ENCODE measurements at regions not wholly inside any gene's neighbourhood (a gene's known extent, or its start where the extent isn't known, plus 50 kb on each side); places are given as distances from the start of the nearest gene placed in this dataset.

DNA sequence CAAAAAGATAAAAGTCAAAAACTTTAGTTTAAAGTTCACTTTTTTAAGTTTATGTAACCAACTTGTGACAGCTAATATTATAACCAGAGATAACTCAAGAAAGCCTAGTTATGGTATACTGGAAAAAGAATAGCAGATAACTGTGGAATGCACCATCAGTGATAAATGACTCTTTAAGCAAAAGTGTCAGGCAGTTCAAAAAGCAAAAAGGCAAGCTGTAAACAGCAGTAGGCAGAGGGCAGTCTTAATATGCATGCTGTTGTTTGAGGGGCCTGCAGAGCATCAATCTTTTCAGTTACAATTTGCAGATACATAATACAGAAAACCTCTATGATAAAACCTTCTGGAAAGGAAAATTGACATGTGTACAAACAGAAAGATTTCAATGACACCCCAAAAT lies 81.8 kb upstream of the JADE1 start:
- Histone ChIP-seq H3K27me3 (ENCODE audit: insufficient read depth, low read length, poor library complexity, severe bottlenecking) (no peaks in the 10 kb centered on the region), H3K9me3 (ENCODE audit: insufficient read depth, low read depth, low read length) (no peaks in the 10 kb centered on the region), H3K9ac (ENCODE audit: low read depth, low read length, poor library complexity, severe bottlenecking) (no peak overlapping the region), H4K20me1 (ENCODE audit: insufficient read depth, low read length, poor library complexity, severe bottlenecking) (no peaks in the 10 kb centered on the region), H3K4me1 (ENCODE audit: insufficient read depth, low read length, poor library complexity, severe bottlenecking) (no peaks in the 10 kb centered on the region), H3K4me3 (ENCODE audit: low read length, poor library complexity, severe bottlenecking) (no peak overlapping the region), H3K36me3 (ENCODE audit: insufficient read depth, low read length) (no peaks in the 10 kb centered on the region), H2AFZ (ENCODE audit: low read length) (no peak overlapping the region), H3K79me2 (ENCODE audit: insufficient read depth, low read length) (no peaks in the 10 kb centered on the region), H3F3A (ENCODE audit: low read depth) (no peaks in the 10 kb centered on the region), H3K9me2 (replicated peaks; ENCODE audit: low read depth, low read length) (no peaks in the 10 kb centered on the region), H3K4me2 (ENCODE audit: low read depth, low read length, poor library complexity, severe bottlenecking) (no peak overlapping the region)
- TF ChIP-seq, protein P1, sequence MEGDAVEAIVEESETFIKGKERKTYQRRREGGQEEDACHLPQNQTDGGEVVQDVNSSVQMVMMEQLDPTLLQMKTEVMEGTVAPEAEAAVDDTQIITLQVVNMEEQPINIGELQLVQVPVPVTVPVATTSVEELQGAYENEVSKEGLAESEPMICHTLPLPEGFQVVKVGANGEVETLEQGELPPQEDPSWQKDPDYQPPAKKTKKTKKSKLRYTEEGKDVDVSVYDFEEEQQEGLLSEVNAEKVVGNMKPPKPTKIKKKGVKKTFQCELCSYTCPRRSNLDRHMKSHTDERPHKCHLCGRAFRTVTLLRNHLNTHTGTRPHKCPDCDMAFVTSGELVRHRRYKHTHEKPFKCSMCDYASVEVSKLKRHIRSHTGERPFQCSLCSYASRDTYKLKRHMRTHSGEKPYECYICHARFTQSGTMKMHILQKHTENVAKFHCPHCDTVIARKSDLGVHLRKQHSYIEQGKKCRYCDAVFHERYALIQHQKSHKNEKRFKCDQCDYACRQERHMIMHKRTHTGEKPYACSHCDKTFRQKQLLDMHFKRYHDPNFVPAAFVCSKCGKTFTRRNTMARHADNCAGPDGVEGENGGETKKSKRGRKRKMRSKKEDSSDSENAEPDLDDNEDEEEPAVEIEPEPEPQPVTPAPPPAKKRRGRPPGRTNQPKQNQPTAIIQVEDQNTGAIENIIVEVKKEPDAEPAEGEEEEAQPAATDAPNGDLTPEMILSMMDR (conservative IDR thresholded peaks at IDR 0.05; ENCODE audit: low read length): no peak
- TF ChIP-seq EZH2phosphoT487 (IDR thresholded peaks at IDR 0.05; ENCODE audit: borderline replicate concordance): no peak

GRCh38 chr4:128725405-128726055 lies 84.0 kb upstream of the JADE1 start:
- Histone ChIP-seq H3K4me2 (ENCODE audit: low read depth, low read length, poor library complexity, severe bottlenecking) (no peak overlapping the region), H3K4me1 (ENCODE audit: insufficient read depth, low read length, poor library complexity, severe bottlenecking) (no peaks in the 10 kb centered on the region)

DNA sequence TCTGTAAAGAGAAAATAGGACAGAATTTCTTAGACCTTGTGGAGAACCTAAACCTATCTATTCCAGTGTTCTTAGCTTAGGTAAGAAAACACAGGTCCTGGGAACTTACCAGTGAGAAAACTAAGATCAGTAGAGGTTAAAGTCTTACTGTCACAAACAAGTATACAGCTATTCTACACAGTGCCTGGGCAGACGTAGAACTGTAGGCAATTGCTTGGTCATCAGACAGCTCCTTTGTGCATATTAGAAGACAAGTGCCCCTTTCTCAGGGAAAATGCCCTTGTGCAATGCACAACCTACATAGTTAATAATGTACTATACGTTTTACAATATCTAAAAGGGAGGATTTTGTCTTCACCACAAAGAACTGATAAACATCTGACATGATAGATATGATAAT lies 86.6 kb upstream of the JADE1 start:
- H3K4me2 ChIP-seq (ENCODE audit: low read depth, low read length, poor library complexity, severe bottlenecking): no peak overlapping the region

More at GRCh38 chr4:128725405-128726055, 84.0 kb upstream of the JADE1 start:
- Histone ChIP-seq H3K9me3 (ENCODE audit: insufficient read depth, low read depth, low read length) (no peaks in the 10 kb centered on the region), H3K36me3 (ENCODE audit: insufficient read depth, low read length) (no peaks in the 10 kb centered on the region), H3F3A (ENCODE audit: low read depth) (no peaks in the 10 kb centered on the region), H3K27me3 (ENCODE audit: insufficient read depth, low read length, poor library complexity, severe bottlenecking) (no peaks in the 10 kb centered on the region), H3K4me3 (ENCODE audit: low read length, poor library complexity, severe bottlenecking) (no peak overlapping the region), H2AFZ (ENCODE audit: low read length) (no peak overlapping the region), H3K79me2 (ENCODE audit: insufficient read depth, low read length) (no peaks in the 10 kb centered on the region), H4K20me1 (ENCODE audit: insufficient read depth, low read length, poor library complexity, severe bottlenecking) (no peaks in the 10 kb centered on the region), H3K9me2 (replicated peaks; ENCODE audit: low read depth, low read length) (no peaks in the 10 kb centered on the region), H3K9ac (ENCODE audit: low read depth, low read length, poor library complexity, severe bottlenecking) (no peak overlapping the region)
- no peak for TF ChIP-seq EZH2phosphoT487 (IDR thresholded peaks at IDR 0.05; ENCODE audit: borderline replicate concordance)
- TF ChIP-seq, protein P1 (conservative IDR thresholded peaks at IDR 0.05; ENCODE audit: low read length): no peak

More for the DNA sequence above, 86.6 kb upstream of the JADE1 start:
- Histone ChIP-seq H3K9me3 (ENCODE audit: insufficient read depth, low read depth, low read length) (no peaks in the 10 kb centered on the region), H3K27me3 (ENCODE audit: insufficient read depth, low read length, poor library complexity, severe bottlenecking) (no peaks in the 10 kb centered on the region), H3K79me2 (ENCODE audit: insufficient read depth, low read length) (no peaks in the 10 kb centered on the region), H3K9me2 (replicated peaks; ENCODE audit: low read depth, low read length) (no peaks in the 10 kb centered on the region), H3K4me1 (ENCODE audit: insufficient read depth, low read length, poor library complexity, severe bottlenecking) (no peaks in the 10 kb centered on the region), H3K4me3 (ENCODE audit: low read length, poor library complexity, severe bottlenecking) (no peak overlapping the region), H3K9ac (ENCODE audit: low read depth, low read length, poor library complexity, severe bottlenecking) (no peak overlapping the region), H2AFZ (ENCODE audit: low read length) (no peak overlapping the region), H3F3A (ENCODE audit: low read depth) (no peaks in the 10 kb centered on the region), H3K36me3 (ENCODE audit: insufficient read depth, low read length) (no peaks in the 10 kb centered on the region), H4K20me1 (ENCODE audit: insufficient read depth, low read length, poor library complexity, severe bottlenecking) (no peaks in the 10 kb centered on the region)
- TF ChIP-seq EZH2phosphoT487 (IDR thresholded peaks at IDR 0.05; ENCODE audit: borderline replicate concordance): no peak
- TF ChIP-seq, protein P1 (conservative IDR thresholded peaks at IDR 0.05; ENCODE audit: low read length): no peak
